ENCODE measurements at regions not wholly inside any gene's neighbourhood (a gene's known extent, or its start where the extent isn't known, plus 50 kb on each side); places are given as distances from the start of the nearest gene placed in this dataset.

GRCh38 chr6:96340164-96340563, 181.4 kb upstream of the UFL1 start:
- Mint-ChIP-seq H3K4me3 (ENCODE audit: unreplicated experiment) (no peak overlapping the region), H3K9me3 (ENCODE audit: unreplicated experiment) (peaks cover 6% of the 10 kb centered on the region), H3K4me1 (ENCODE audit: unreplicated experiment) (no peaks in the 10 kb centered on the region), H3K36me3 (ENCODE audit: low read depth, unreplicated experiment) (peaks cover 5% of the 10 kb centered on the region), H3K27me3 (ENCODE audit: unreplicated experiment) (peaks cover 2% of the 10 kb centered on the region), H3K27ac (ENCODE audit: unreplicated experiment) (no peak overlapping the region)
- DNase-seq (ENCODE audit: low spot score): no peak
- no peak for TF ChIP-seq CTCF (IDR thresholded peaks at IDR 0.05; ENCODE audit: unreplicated experiment)

GRCh38 chr6:96345501-96345900, 176.1 kb upstream of the UFL1 start:
- Mint-ChIP-seq H3K27me3 (ENCODE audit: unreplicated experiment) (peaks cover 2% of the 10 kb centered on the region), H3K27ac (ENCODE audit: unreplicated experiment) (no peak overlapping the region), H3K4me3 (ENCODE audit: unreplicated experiment) (no peak overlapping the region), H3K36me3 (ENCODE audit: low read depth, unreplicated experiment) (peaks cover 5% of the 10 kb centered on the region), H3K4me1 (ENCODE audit: unreplicated experiment) (peaks cover 4% of the 10 kb centered on the region), H3K9me3 (ENCODE audit: unreplicated experiment) (peaks cover 6% of the 10 kb centered on the region)
- DNase-seq (ENCODE audit: low spot score): no peak
- no peak for TF ChIP-seq CTCF (IDR thresholded peaks at IDR 0.05; ENCODE audit: unreplicated experiment)

GRCh38 chr6:96381246-96381645, 140.4 kb upstream of the UFL1 start:
- H3K4me1 Mint-ChIP-seq (ENCODE audit: unreplicated experiment): no peaks in the 10 kb centered on the region
- no peak overlapping the region for H3K27ac Mint-ChIP-seq (ENCODE audit: unreplicated experiment)
- H3K27me3 Mint-ChIP-seq (ENCODE audit: unreplicated experiment): peaks cover 2% of the 10 kb centered on the region
- no peaks in the 10 kb centered on the region for H3K9me3 Mint-ChIP-seq (ENCODE audit: unreplicated experiment)
- H3K4me3 Mint-ChIP-seq (ENCODE audit: unreplicated experiment): no peak overlapping the region
- no peak for TF ChIP-seq CTCF (IDR thresholded peaks at IDR 0.05; ENCODE audit: unreplicated experiment)
- no peaks in the 10 kb centered on the region for H3K36me3 Mint-ChIP-seq (ENCODE audit: low read depth, unreplicated experiment)
- no peak for DNase-seq (ENCODE audit: low spot score)

- Mint-ChIP-seq H3K27me3 (ENCODE audit: unreplicated experiment) (peaks cover 1% of the 10 kb centered on the region), H3K4me3 (ENCODE audit: unreplicated experiment) (no peak overlapping the region), H3K36me3 (ENCODE audit: low read depth, unreplicated experiment) (no peaks in the 10 kb centered on the region), H3K27ac (ENCODE audit: unreplicated experiment) (no peak overlapping the region), H3K9me3 (ENCODE audit: unreplicated experiment) (no peaks in the 10 kb centered on the region), H3K4me1 (ENCODE audit: unreplicated experiment) (no peaks in the 10 kb centered on the region)
- no peak for TF ChIP-seq CTCF (IDR thresholded peaks at IDR 0.05; ENCODE audit: unreplicated experiment)
- peak; percentile 45 for DNase-seq (ENCODE audit: low spot score)
These were observed 129.7 kb upstream of the UFL1 start for GRCh38 chr6:96391776-96392360.

- no peaks in the 10 kb centered on the region for H3K36me3 Mint-ChIP-seq (ENCODE audit: low read depth, unreplicated experiment)
- no peak overlapping the region for H3K27ac Mint-ChIP-seq (ENCODE audit: unreplicated experiment)
- H3K4me1 Mint-ChIP-seq (ENCODE audit: unreplicated experiment): no peaks in the 10 kb centered on the region
- peak; percentile 5 for DNase-seq (ENCODE audit: low spot score)
- peaks cover 1% of the 10 kb centered on the region for H3K27me3 Mint-ChIP-seq (ENCODE audit: unreplicated experiment)
- H3K4me3 Mint-ChIP-seq (ENCODE audit: unreplicated experiment): no peak overlapping the region
- no peaks in the 10 kb centered on the region for H3K9me3 Mint-ChIP-seq (ENCODE audit: unreplicated experiment)
- TF ChIP-seq CTCF (IDR thresholded peaks at IDR 0.05; ENCODE audit: unreplicated experiment): no peak
These were observed 126.9 kb upstream of the UFL1 start for GRCh38 chr6:96394727-96395126.

Data from endothelial cell (in vitro differentiated cells).